Omental fat pad (tissue), 3 donors: ENCODE measurements at regions not wholly inside any gene's neighbourhood (a gene's known extent, or its start where the extent isn't known, plus 50 kb on each side); places are given as distances from the start of the nearest gene placed in this dataset.

Experiments
- ATAC-seq: fragments of 150-250 bp; one replicate; pipeline ENCODE4 v1.9.1; 2016; ENCODE audit warnings: mild to moderate bottlenecking, moderate library complexity; ENCODE audit not compliant: low FRiP score
- DNase-seq: peaks from one replicate; pipeline ENCODE4 v3.0.0-alpha.2; 2019; ENCODE audit warnings: low spot score
- CTCF ChIP-seq, 3 donors: fragments of 450-650 bp; IDR thresholded peaks; one replicate each; pipeline ENCODE4 v1.5.1; 2016 to 2017; ENCODE audit warnings: antibody characterized with exemption in 3 of 3, mild to moderate bottlenecking in 3 of 3, moderate library complexity in 2 of 3

GRCh38 chr4:62377245-62377644, 1177.1 kb downstream of the ADGRL3 start:
- no peak for ATAC-seq
- DNase-seq: no peak
- no peak for TF ChIP-seq CTCF (IDR thresholded peaks at IDR 0.05)

- DNase-seq (no peak), ATAC-seq (no peak)
- no peak for TF ChIP-seq CTCF (IDR thresholded peaks at IDR 0.05)
These were observed 1166.8 kb downstream of the ADGRL3 start for GRCh38 chr4:62366939-62367338.

- DNase-seq (no peak), ATAC-seq (no peak)
- no peak for TF ChIP-seq CTCF (IDR thresholded peaks at IDR 0.05)
These were observed 1160.0 kb downstream of the ADGRL3 start for GRCh38 chr4:62360156-62360545.

- no peak for TF ChIP-seq CTCF (IDR thresholded peaks at IDR 0.05)
- ATAC-seq (no peak), DNase-seq (no peak)
These were observed 1159.5 kb downstream of the ADGRL3 start for GRCh38 chr4:62359441-62360155.

GRCh38 chr4:62344915-62345314, 1144.8 kb downstream of the ADGRL3 start:
- no peak for ATAC-seq
- no peak for DNase-seq
- TF ChIP-seq CTCF (IDR thresholded peaks at IDR 0.05): no peak

- TF ChIP-seq CTCF (IDR thresholded peaks at IDR 0.05): no peak
- ATAC-seq: no peak
- no peak for DNase-seq
These were observed 1144.3 kb downstream of the ADGRL3 start for GRCh38 chr4:62344474-62344873.

GRCh38 chr4:62342346-62342745, 1142.2 kb downstream of the ADGRL3 start:
- TF ChIP-seq CTCF (IDR thresholded peaks at IDR 0.05): no peak
- ATAC-seq (no peak), DNase-seq (no peak)
